ENCODE measurements at regions not wholly inside any gene's neighbourhood (a gene's known extent, or its start where the extent isn't known, plus 50 kb on each side); places are given as distances from the start of the nearest gene placed in this dataset.

DNA sequence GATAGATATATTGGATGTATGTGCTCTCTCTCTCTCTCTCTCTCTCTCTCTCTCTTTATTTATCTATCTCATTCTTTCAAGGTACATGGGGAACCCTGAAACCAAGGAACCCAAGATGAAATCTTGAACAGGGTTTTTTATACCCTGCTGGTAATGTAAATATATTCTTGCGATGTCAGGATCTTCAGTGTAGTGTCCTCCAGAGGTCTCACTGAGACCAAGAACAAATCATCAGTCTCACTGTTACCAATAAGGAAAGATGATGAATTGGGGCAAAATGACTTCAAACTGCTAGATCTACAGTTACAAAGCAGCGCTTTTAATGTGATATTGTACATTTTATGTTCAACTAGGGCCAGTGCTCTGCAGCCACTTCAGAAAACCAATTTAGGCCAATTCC, 423.5 kb downstream of the ANKRD7 start:
- DNase-seq (ENCODE audit: low read depth), result no peak
- H3K4me3 ChIP-seq (ENCODE audit: low read depth, low read length), result no peak overlapping the region
- TF ChIP-seq, protein P1, sequence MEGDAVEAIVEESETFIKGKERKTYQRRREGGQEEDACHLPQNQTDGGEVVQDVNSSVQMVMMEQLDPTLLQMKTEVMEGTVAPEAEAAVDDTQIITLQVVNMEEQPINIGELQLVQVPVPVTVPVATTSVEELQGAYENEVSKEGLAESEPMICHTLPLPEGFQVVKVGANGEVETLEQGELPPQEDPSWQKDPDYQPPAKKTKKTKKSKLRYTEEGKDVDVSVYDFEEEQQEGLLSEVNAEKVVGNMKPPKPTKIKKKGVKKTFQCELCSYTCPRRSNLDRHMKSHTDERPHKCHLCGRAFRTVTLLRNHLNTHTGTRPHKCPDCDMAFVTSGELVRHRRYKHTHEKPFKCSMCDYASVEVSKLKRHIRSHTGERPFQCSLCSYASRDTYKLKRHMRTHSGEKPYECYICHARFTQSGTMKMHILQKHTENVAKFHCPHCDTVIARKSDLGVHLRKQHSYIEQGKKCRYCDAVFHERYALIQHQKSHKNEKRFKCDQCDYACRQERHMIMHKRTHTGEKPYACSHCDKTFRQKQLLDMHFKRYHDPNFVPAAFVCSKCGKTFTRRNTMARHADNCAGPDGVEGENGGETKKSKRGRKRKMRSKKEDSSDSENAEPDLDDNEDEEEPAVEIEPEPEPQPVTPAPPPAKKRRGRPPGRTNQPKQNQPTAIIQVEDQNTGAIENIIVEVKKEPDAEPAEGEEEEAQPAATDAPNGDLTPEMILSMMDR (IDR thresholded peaks at IDR 0.05; ENCODE audit: low read depth, low read length, missing control alignments), result no peak

DNA sequence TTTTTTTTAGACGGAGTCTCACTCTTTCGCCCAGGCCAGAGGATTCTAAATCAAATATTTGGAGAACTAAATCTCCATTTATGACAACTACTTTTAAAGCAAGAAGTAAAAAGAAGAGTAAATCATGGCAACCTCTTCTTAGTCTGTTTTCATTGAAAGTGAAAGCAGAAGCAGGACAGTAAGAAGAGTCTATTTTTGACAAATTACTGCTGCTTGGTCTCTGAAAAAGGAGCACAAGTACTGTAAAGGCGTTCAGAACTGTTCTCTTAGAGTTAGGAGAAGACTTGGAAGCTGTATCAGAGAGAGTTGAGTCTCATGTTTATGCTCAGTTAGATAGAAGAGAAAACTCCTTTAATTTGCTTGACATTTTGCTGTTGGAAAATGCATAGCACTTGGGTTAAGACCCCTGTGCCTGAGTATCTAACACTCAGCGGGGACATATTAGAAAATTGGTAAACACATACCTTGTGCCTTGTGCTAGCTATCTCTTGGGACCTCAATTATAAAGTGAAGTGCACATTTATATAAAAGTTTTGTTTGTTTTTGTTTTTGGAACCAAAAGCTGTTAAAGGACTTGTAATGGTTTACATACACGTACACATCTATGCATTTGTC, 433.0 kb downstream of the ANKRD7 start:
- DNase-seq (ENCODE audit: low read depth), result no peak
- TF ChIP-seq, protein P1 (IDR thresholded peaks at IDR 0.05; ENCODE audit: low read depth, low read length, missing control alignments), result no peak

DNA sequence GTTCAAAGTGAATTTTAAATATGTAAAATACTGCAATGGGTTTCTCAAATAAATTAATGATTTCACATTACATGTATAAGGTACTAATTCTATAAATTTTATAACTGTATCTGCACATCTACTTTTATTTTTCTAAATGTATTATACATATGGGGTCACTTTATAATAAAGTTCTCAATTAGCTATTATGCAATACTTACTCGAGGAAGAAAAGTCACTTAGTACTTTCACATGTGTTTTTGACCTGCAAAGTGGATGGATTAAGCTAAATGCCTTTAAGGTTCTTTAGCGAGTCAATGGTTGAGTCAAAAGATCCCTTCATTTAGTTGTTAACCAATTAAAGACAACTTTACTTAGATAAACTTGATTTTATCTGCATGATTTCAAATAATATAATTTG, 437.8 kb downstream of the ANKRD7 start:
- H3K4me3 ChIP-seq (ENCODE audit: low read depth, low read length), result no peak overlapping the region
- no peak for DNase-seq (ENCODE audit: low read depth)
- TF ChIP-seq, protein P1 (IDR thresholded peaks at IDR 0.05; ENCODE audit: low read depth, low read length, missing control alignments), result no peak

More for the DNA sequence above, 433.0 kb downstream of the ANKRD7 start:
- H3K4me3 ChIP-seq (ENCODE audit: low read depth, low read length), result no peak overlapping the region

- no peak overlapping the region for H3K4me3 ChIP-seq (ENCODE audit: low read depth, low read length)
- no peak for DNase-seq (ENCODE audit: low read depth)
- TF ChIP-seq, protein P1 (IDR thresholded peaks at IDR 0.05; ENCODE audit: low read depth, low read length, missing control alignments), result no peak
Measured at GRCh38 chr7:118664498-118664897, 440.0 kb downstream of the ANKRD7 start.

- H3K4me3 ChIP-seq (ENCODE audit: low read depth, low read length), result no peak overlapping the region
- DNase-seq (ENCODE audit: low read depth), result no peak
Measured at GRCh38 chr7:118671149-118671548, 446.6 kb downstream of the ANKRD7 start.

GRCh38 chr7:118684796-118685195, 460.3 kb downstream of the ANKRD7 start:
- TF ChIP-seq, protein P1 (IDR thresholded peaks at IDR 0.05; ENCODE audit: low read depth, low read length, missing control alignments), result no peak
- no peak for DNase-seq (ENCODE audit: low read depth)

More at GRCh38 chr7:118671149-118671548, 446.6 kb downstream of the ANKRD7 start:
- TF ChIP-seq, protein P1 (IDR thresholded peaks at IDR 0.05; ENCODE audit: low read depth, low read length, missing control alignments), result no peak

DNA sequence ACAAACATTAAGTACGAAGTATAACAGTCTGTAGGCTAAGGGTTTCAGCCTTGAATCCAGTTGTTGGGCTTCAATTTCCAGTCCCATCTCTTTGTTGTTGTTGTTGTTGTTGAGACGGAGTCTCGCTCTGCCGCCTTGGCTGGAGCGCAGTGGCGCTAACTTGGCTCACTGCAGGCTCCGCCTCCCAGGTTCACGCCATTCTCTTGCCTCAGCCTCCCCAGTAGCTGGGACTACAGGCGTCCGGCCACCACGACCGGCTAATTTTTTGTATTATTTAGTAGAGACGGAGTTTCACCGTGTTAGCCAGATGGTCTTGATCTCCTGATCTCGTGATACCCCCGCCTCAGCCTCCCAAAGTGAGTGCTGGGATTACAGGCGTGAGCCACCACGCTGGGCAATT, 464.9 kb downstream of the ANKRD7 start:
- no peak overlapping the region for H3K4me3 ChIP-seq (ENCODE audit: low read depth, low read length)
- DNase-seq (ENCODE audit: low read depth), result no peak
- TF ChIP-seq, protein P1 (IDR thresholded peaks at IDR 0.05; ENCODE audit: low read depth, low read length, missing control alignments), result no peak

More at GRCh38 chr7:118684796-118685195, 460.3 kb downstream of the ANKRD7 start:
- H3K4me3 ChIP-seq (ENCODE audit: low read depth, low read length), result no peak overlapping the region

Measured in GM12864 (cell line).